ENCODE measurements at regions not wholly inside any gene's neighbourhood (a gene's known extent, or its start where the extent isn't known, plus 50 kb on each side); places are given as distances from the start of the nearest gene placed in this dataset.
A peak's percentile ranks its signal among the peaks of the same experiment; 100 is the strongest.

GRCh38 chr5:5558638-5559527 is 136.4 kb downstream of the ICE1 start:
- Histone ChIP-seq H3K4me2 (peak overlapping the region; percentile 36), H3K27ac (no peak overlapping the region), H3K9me3 (ENCODE audit: low read depth) (no peaks in the 10 kb centered on the region), H3K4me1 (peaks cover 13% of the 10 kb centered on the region), H2AFZ (replicated peaks) (no peak overlapping the region), H4K20me1 (ENCODE audit: low read depth) (no peaks in the 10 kb centered on the region), H3K36me3 (no peaks in the 10 kb centered on the region), H3K4me3 (no peak overlapping the region), H3K79me2 (ENCODE audit: low read depth) (no peaks in the 10 kb centered on the region), H3K27me3 (no peaks in the 10 kb centered on the region), H3F3A (ENCODE audit: low read depth) (no peaks in the 10 kb centered on the region), H3K9ac (no peak overlapping the region)
- H3K4me3 Mint-ChIP-seq: no peak overlapping the region
- peak; percentile 38 for DNase-seq (ENCODE audit: low spot score)
- TF ChIP-seq EZH2 (IDR thresholded peaks at IDR 0.05) (no peak), EZH2phosphoT487 (IDR thresholded peaks at IDR 0.05) (peak; percentile 36), CTCF (IDR thresholded peaks at IDR 0.05) (no peak)
- H3K27me3 Mint-ChIP-seq (ENCODE audit: insufficient read depth, low read depth): peaks cover 5% of the 10 kb centered on the region
- H3K27ac Mint-ChIP-seq: no peak overlapping the region
- H3K4me1 Mint-ChIP-seq: peaks cover 11% of the 10 kb centered on the region
- peaks cover 10% of the 10 kb centered on the region for H3K9me3 Mint-ChIP-seq
- H3K36me3 Mint-ChIP-seq: no peaks in the 10 kb centered on the region

- no peak overlapping the region for H3K4me3 Mint-ChIP-seq
- no peaks in the 10 kb centered on the region for H3K36me3 Mint-ChIP-seq
- no peak overlapping the region for H3K9ac ChIP-seq
- H3K79me2 ChIP-seq (ENCODE audit: low read depth): no peaks in the 10 kb centered on the region
- no peak for DNase-seq (ENCODE audit: low spot score)
- H3F3A ChIP-seq (ENCODE audit: low read depth): no peaks in the 10 kb centered on the region
- peaks cover 13% of the 10 kb centered on the region for H3K4me1 ChIP-seq
- H3K27ac Mint-ChIP-seq: no peak overlapping the region
- no peak overlapping the region for H3K4me2 ChIP-seq
- H3K4me1 Mint-ChIP-seq: peaks cover 11% of the 10 kb centered on the region
- TF ChIP-seq EZH2 (IDR thresholded peaks at IDR 0.05) (no peak), CTCF (IDR thresholded peaks at IDR 0.05) (no peak), EZH2phosphoT487 (IDR thresholded peaks at IDR 0.05) (no peak)
- no peaks in the 10 kb centered on the region for H3K9me3 ChIP-seq (ENCODE audit: low read depth)
- no peak overlapping the region for H3K27ac ChIP-seq
- no peaks in the 10 kb centered on the region for H4K20me1 ChIP-seq (ENCODE audit: low read depth)
- no peak overlapping the region for H2AFZ ChIP-seq (replicated peaks)
- no peaks in the 10 kb centered on the region for H3K27me3 ChIP-seq
- H3K36me3 ChIP-seq: no peaks in the 10 kb centered on the region
- peaks cover 5% of the 10 kb centered on the region for H3K27me3 Mint-ChIP-seq (ENCODE audit: insufficient read depth, low read depth)
- peaks cover 11% of the 10 kb centered on the region for H3K9me3 Mint-ChIP-seq
- no peak overlapping the region for H3K4me3 ChIP-seq
Measured at GRCh38 chr5:5558102-5558501, 135.6 kb downstream of the ICE1 start.

GRCh38 chr5:5551499-5551898 is 129.0 kb downstream of the ICE1 start:
- H3K79me2 ChIP-seq (ENCODE audit: low read depth): no peaks in the 10 kb centered on the region
- H3F3A ChIP-seq (ENCODE audit: low read depth): no peaks in the 10 kb centered on the region
- Mint-ChIP-seq H3K36me3 (no peaks in the 10 kb centered on the region), H3K4me3 (no peak overlapping the region), H3K9me3 (peaks cover 15% of the 10 kb centered on the region), H3K4me1 (no peaks in the 10 kb centered on the region), H3K27me3 (ENCODE audit: insufficient read depth, low read depth) (peaks cover 2% of the 10 kb centered on the region), H3K27ac (no peak overlapping the region)
- no peak overlapping the region for H3K4me3 ChIP-seq
- H2AFZ ChIP-seq (replicated peaks): no peak overlapping the region
- H3K36me3 ChIP-seq: no peaks in the 10 kb centered on the region
- no peak overlapping the region for H3K9ac ChIP-seq
- H3K27me3 ChIP-seq: no peaks in the 10 kb centered on the region
- H3K9me3 ChIP-seq (ENCODE audit: low read depth): no peaks in the 10 kb centered on the region
- no peak for DNase-seq (ENCODE audit: low spot score)
- no peak overlapping the region for H3K27ac ChIP-seq
- TF ChIP-seq CTCF (IDR thresholded peaks at IDR 0.05) (no peak), EZH2phosphoT487 (IDR thresholded peaks at IDR 0.05) (no peak), EZH2 (IDR thresholded peaks at IDR 0.05) (no peak)
- no peak overlapping the region for H3K4me2 ChIP-seq
- H4K20me1 ChIP-seq (ENCODE audit: low read depth): no peaks in the 10 kb centered on the region
- H3K4me1 ChIP-seq: no peaks in the 10 kb centered on the region

All from neural progenitor cell (in vitro differentiated cells).